ENCODE measurements at regions not wholly inside any gene's neighbourhood (a gene's known extent, or its start where the extent isn't known, plus 50 kb on each side); places are given as distances from the start of the nearest gene placed in this dataset.

GRCh38 chr6:145082359-145082758 is 653.0 kb downstream of the EPM2A start:
- no peak for TF ChIP-seq SP1 (IDR thresholded peaks at IDR 0.05)
- TF ChIP-seq ZNF384 (IDR thresholded peaks at IDR 0.05), result no peak
